Neural cell (in vitro differentiated cells): ENCODE measurements at regions not wholly inside any gene's neighbourhood (a gene's known extent, or its start where the extent isn't known, plus 50 kb on each side); places are given as distances from the start of the nearest gene placed in this dataset.

ENCODE experiments used
- H2AFZ ChIP-seq: fragments of 200-600, 300-800 bp; sonication (generic), shearing (Covaris generic); 2 replicates; pipeline ENCODE4 v1.6.0; 2014; ENCODE audit warnings: low read depth, mild to moderate bottlenecking, antibody characterized with exemption, low read length, moderate library complexity
- H3F3A ChIP-seq: fragments of 200-600 bp; shearing (Covaris generic); 2 replicates; pipeline ENCODE4 v1.6.1; 2016; ENCODE audit warnings: mild to moderate bottlenecking, moderate library complexity, mixed read lengths, antibody characterized with exemption, low read length; ENCODE audit not compliant: insufficient read depth, poor library complexity, severe bottlenecking
- H3K27ac ChIP-seq: fragments of 200-600, 300-800 bp; sonication (generic), shearing (Covaris generic); 2 replicates; pipeline ENCODE4 v1.5.1; 2014; ENCODE audit warnings: mild to moderate bottlenecking, low read length, moderate library complexity
- H3K27me3 ChIP-seq: fragments of 300-800, 200-600 bp; sonication (generic), shearing (Covaris generic); 2 replicates; pipeline ENCODE4 v1.6.0; 2014; ENCODE audit warnings: mild to moderate bottlenecking, low read depth, low read length, moderate library complexity; ENCODE audit not compliant: insufficient read depth
- H3K36me3 ChIP-seq: fragments of 300-800, 200-600 bp; sonication (generic), shearing (Covaris generic); 2 replicates; pipeline ENCODE4 v1.5.1; 2014; ENCODE audit warnings: mild to moderate bottlenecking, antibody characterized with exemption, low read length, moderate library complexity; ENCODE audit not compliant: insufficient read depth
- H3K4me2 ChIP-seq: fragments of 300-800, 200-600 bp; sonication (generic), shearing (Covaris generic); 2 replicates; pipeline ENCODE4 v1.6.0; 2014; ENCODE audit warnings: mild to moderate bottlenecking, low read length
- H3K4me3 ChIP-seq: fragments of 300-800, 200-600 bp; sonication (generic), shearing (Covaris generic); 2 replicates; pipeline ENCODE4 v1.5.1; 2014; ENCODE audit warnings: mild to moderate bottlenecking, low read length, moderate library complexity
- H3K79me2 ChIP-seq: fragments of 200-600 bp; shearing (Covaris generic); replicated peaks from 2 replicates; pipeline ENCODE4 v1.6.0; 2014; ENCODE audit warnings: mild to moderate bottlenecking, low read length, moderate library complexity; ENCODE audit not compliant: insufficient read depth
- H3K9ac ChIP-seq: fragments of 300-800, 200-600 bp; sonication (generic), shearing (Covaris generic); 2 replicates; pipeline ENCODE4 v1.6.1; 2016; ENCODE audit warnings: mild to moderate bottlenecking, low read length, mixed read lengths
- H3K9me2 ChIP-seq: fragments of 200-600 bp; shearing (Covaris generic); 2 replicates; pipeline ENCODE4 v1.6.1; 2016; ENCODE audit warnings: mild to moderate bottlenecking, low read length, mixed read lengths; ENCODE audit not compliant: insufficient read depth
- H3K9me3 ChIP-seq: fragments of 200-600, 300-800 bp; sonication (generic), shearing (Covaris generic); 2 replicates; pipeline ENCODE4 v1.6.1; 2016; ENCODE audit warnings: mild to moderate bottlenecking, mixed run types, low read length, moderate library complexity, mixed read lengths
- H4K20me1 ChIP-seq: fragments of 200-600 bp; shearing (Covaris generic); 2 replicates; pipeline ENCODE4 v1.6.1; 2016; ENCODE audit warnings: mild to moderate bottlenecking, mixed run types; ENCODE audit not compliant: insufficient read depth
- CTCF ChIP-seq: fragments of 450-650 bp; IDR thresholded peaks from 2 replicates; pipeline ENCODE4 v1.5.1; 2014; ENCODE audit warnings: antibody characterized with exemption, mild to moderate bottlenecking, moderate library complexity; ENCODE audit not compliant: poor library complexity, severe bottlenecking
- EP300 ChIP-seq: fragments of 450-650 bp; conservative IDR thresholded peaks from 2 replicates; pipeline ENCODE4 v1.6.1; 2014; ENCODE audit warnings: antibody characterized with exemption, mild to moderate bottlenecking, moderate library complexity; ENCODE audit not compliant: poor library complexity, severe bottlenecking
- EZH2 ChIP-seq: fragments of 200-600, 300-800 bp; shearing (Covaris generic), sonication (generic); IDR thresholded peaks from 2 replicates; pipeline ENCODE4 v1.6.1; 2014; ENCODE audit warnings: antibody characterized with exemption, low read length, borderline replicate concordance, mild to moderate bottlenecking; ENCODE audit not compliant: insufficient read depth, poor library complexity, severe bottlenecking
- MXI1 ChIP-seq: fragments of 450-650 bp; conservative IDR thresholded peaks from 2 replicates; pipeline ENCODE4 v1.6.1; 2014; ENCODE audit warnings: antibody characterized with exemption, mild to moderate bottlenecking; ENCODE audit not compliant: poor library complexity, severe bottlenecking
- POLR2AphosphoS5 ChIP-seq: IDR thresholded peaks from 2 replicates; pipeline ENCODE4 v1.6.1; 2012
- RAD21 ChIP-seq: fragments of 450-650 bp; conservative IDR thresholded peaks from 2 replicates; pipeline ENCODE4 v1.6.1; 2014; ENCODE audit warnings: antibody characterized with exemption, mild to moderate bottlenecking, moderate library complexity
- REST ChIP-seq: IDR thresholded peaks from 2 replicates; pipeline ENCODE4 v1.6.1; 2012; ENCODE audit warnings: borderline replicate concordance
- SMC3 ChIP-seq: fragments of 450-650 bp; conservative IDR thresholded peaks from 2 replicates; pipeline ENCODE4 v1.6.1; 2014; ENCODE audit warnings: antibody characterized with exemption, mild to moderate bottlenecking, moderate library complexity; ENCODE audit not compliant: poor library complexity
- TAF1 ChIP-seq: IDR thresholded peaks from 2 replicates; pipeline ENCODE4 v1.6.1; 2012; ENCODE audit warnings: low read depth

- Histone ChIP-seq H4K20me1 (no peaks in the 10 kb centered on the region), H3K9me3 (peaks cover 4% of the 10 kb centered on the region), H3K9ac (no peak overlapping the region), H3K4me2 (no peak overlapping the region), H3K36me3 (no peaks in the 10 kb centered on the region), H3K79me2 (no peaks in the 10 kb centered on the region), H3K9me2 (no peaks in the 10 kb centered on the region), H3K27ac (no peak overlapping the region), H3K4me3 (no peak overlapping the region), H3K27me3 (no peaks in the 10 kb centered on the region), H3F3A (no peaks in the 10 kb centered on the region), H2AFZ (no peak overlapping the region)
- no peak for TF ChIP-seq EP300
- no peak for TF ChIP-seq POLR2AphosphoS5
- TF ChIP-seq EZH2: no peak
- TF ChIP-seq CTCF: no peak
- TF ChIP-seq REST: no peak
- TF ChIP-seq SMC3: no peak
- no peak for TF ChIP-seq RAD21
- no peak for TF ChIP-seq MXI1
- no peak for TF ChIP-seq TAF1
These were observed 118.3 kb upstream of the KCNH8 start for GRCh38 chr3:19029837-19030521.

DNA sequence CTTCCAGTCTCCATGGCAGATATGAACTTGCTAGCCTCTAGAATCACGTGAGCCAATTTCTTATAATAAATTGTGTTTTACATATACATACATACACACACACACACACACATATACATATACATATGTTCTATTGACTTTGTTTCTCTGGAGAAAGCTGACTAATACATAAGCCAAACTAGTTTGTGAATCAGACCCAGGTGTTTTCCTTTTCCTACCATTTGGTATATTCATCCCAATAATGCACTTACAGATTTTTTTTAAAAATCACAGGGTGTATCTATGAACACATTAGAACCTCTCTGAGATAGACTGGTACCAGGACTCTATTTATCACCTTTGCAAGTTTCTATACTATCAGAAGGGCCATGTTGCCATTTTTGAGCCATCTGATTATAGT is 122.9 kb upstream of the KCNH8 start:
- H3F3A ChIP-seq: no peaks in the 10 kb centered on the region
- no peaks in the 10 kb centered on the region for H3K9me3 ChIP-seq
- H3K4me3 ChIP-seq: no peak overlapping the region
- no peaks in the 10 kb centered on the region for H3K9me2 ChIP-seq
- H3K27ac ChIP-seq: no peak overlapping the region
- H3K36me3 ChIP-seq: no peaks in the 10 kb centered on the region
- H3K4me2 ChIP-seq: no peak overlapping the region
- H3K79me2 ChIP-seq: no peaks in the 10 kb centered on the region
- no peak overlapping the region for H3K9ac ChIP-seq
- H3K27me3 ChIP-seq: no peaks in the 10 kb centered on the region
- H4K20me1 ChIP-seq: no peaks in the 10 kb centered on the region
- H2AFZ ChIP-seq: no peak overlapping the region
- TF ChIP-seq REST (no peak), TAF1 (no peak), MXI1 (no peak), EZH2 (no peak), RAD21 (no peak), CTCF (no peak), POLR2AphosphoS5 (no peak), SMC3 (no peak), EP300 (no peak)
